ENCODE measurements at regions not wholly inside any gene's neighbourhood (a gene's known extent, or its start where the extent isn't known, plus 50 kb on each side); places are given as distances from the start of the nearest gene placed in this dataset.

DNA sequence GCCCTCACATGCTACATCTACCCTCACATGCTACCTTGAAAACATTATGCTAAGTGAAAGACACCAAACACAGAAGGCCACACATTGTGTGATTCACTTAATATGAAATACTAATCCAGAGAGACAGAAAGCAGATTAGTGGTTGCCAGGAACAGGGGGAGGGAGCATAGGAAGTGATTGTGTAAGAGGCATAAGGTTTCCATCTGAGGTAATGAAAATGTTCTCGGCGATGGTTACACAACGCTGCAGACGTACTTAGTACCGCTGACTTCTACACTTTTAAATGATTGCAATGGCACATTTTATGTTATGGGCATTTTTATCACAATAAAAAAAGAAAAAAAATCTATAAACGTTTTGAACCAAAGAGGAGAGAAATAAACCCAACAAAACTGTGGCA lies 742.3 kb downstream of the TYW1 start:
- TF ChIP-seq, protein P1, sequence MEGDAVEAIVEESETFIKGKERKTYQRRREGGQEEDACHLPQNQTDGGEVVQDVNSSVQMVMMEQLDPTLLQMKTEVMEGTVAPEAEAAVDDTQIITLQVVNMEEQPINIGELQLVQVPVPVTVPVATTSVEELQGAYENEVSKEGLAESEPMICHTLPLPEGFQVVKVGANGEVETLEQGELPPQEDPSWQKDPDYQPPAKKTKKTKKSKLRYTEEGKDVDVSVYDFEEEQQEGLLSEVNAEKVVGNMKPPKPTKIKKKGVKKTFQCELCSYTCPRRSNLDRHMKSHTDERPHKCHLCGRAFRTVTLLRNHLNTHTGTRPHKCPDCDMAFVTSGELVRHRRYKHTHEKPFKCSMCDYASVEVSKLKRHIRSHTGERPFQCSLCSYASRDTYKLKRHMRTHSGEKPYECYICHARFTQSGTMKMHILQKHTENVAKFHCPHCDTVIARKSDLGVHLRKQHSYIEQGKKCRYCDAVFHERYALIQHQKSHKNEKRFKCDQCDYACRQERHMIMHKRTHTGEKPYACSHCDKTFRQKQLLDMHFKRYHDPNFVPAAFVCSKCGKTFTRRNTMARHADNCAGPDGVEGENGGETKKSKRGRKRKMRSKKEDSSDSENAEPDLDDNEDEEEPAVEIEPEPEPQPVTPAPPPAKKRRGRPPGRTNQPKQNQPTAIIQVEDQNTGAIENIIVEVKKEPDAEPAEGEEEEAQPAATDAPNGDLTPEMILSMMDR (conservative IDR thresholded peaks at IDR 0.05; ENCODE audit: low read depth, low read length), result no peak
- Histone ChIP-seq H3K9ac (no peak overlapping the region), H3K4me2 (no peak overlapping the region), H4K20me1 (ENCODE audit: insufficient read depth) (no peaks in the 10 kb centered on the region), H3K27me3 (ENCODE audit: insufficient read depth, low read depth) (no peaks in the 10 kb centered on the region), H3K27ac (no peak overlapping the region), H2AFZ (ENCODE audit: low read depth) (no peak overlapping the region), H3K4me1 (ENCODE audit: low read depth, poor library complexity, severe bottlenecking) (no peaks in the 10 kb centered on the region), H3K79me2 (ENCODE audit: insufficient read depth, low read depth) (no peaks in the 10 kb centered on the region), H3K36me3 (ENCODE audit: insufficient read depth) (no peaks in the 10 kb centered on the region), H3K4me3 (IDR thresholded peaks at IDR 0.05; ENCODE audit: insufficient read depth, low read depth, low read length) (no peak overlapping the region)

DNA sequence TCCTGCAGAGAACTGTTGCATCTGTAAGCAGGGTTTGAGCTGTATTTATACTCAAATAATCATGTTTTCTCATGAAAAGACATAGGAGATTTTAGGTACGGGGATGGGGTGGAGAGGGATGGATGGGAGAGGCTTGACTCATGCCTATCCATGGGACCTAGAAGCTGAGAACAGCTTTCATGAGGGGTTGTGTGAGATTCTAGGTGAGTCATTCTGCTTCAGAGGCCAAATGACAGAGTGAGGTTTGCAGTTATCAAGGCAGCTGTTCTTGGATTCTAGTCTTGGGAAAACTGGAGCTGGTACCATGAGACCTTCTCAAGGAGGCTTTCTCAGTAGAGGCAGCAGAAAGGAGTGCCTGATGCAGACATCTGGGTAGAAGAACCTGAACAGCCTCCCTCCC lies 746.9 kb downstream of the TYW1 start:
- Histone ChIP-seq H3K27ac (no peak overlapping the region), H4K20me1 (ENCODE audit: insufficient read depth) (no peaks in the 10 kb centered on the region), H3K36me3 (ENCODE audit: insufficient read depth) (no peaks in the 10 kb centered on the region), H3K4me2 (no peak overlapping the region), H3K4me3 (IDR thresholded peaks at IDR 0.05; ENCODE audit: insufficient read depth, low read depth, low read length) (no peak overlapping the region), H2AFZ (ENCODE audit: low read depth) (no peak overlapping the region), H3K4me1 (ENCODE audit: low read depth, poor library complexity, severe bottlenecking) (no peaks in the 10 kb centered on the region), H3K79me2 (ENCODE audit: insufficient read depth, low read depth) (no peaks in the 10 kb centered on the region), H3K9ac (no peak overlapping the region), H3K27me3 (ENCODE audit: insufficient read depth, low read depth) (no peaks in the 10 kb centered on the region)
- TF ChIP-seq, protein P1 (conservative IDR thresholded peaks at IDR 0.05; ENCODE audit: low read depth, low read length), result no peak

DNA sequence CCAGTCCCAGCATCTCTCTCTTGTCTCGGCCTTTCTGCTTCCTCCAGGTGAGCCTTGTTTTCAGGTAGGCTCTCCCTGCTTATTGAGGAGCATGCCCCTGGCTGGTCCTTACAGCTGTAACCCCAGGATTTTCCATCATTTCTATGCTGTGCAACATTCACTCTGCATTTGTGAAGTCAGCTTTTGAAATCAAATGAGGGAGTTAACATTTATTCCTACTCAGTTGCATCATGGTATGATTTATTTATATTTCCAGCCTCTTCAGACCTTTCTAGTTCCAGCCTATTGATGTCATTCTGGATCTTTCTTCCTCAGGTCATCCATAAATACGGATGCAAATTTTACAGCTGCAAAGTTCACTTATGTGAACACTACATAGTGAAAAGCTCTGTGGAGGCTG lies 755.6 kb downstream of the TYW1 start:
- no peak overlapping the region for H3K27ac ChIP-seq
- no peaks in the 10 kb centered on the region for H3K36me3 ChIP-seq (ENCODE audit: insufficient read depth)
- H3K4me3 ChIP-seq (IDR thresholded peaks at IDR 0.05; ENCODE audit: insufficient read depth, low read depth, low read length), result no peak overlapping the region
- no peak overlapping the region for H3K9ac ChIP-seq
- TF ChIP-seq, protein P1 (conservative IDR thresholded peaks at IDR 0.05; ENCODE audit: low read depth, low read length), result no peak
- H3K4me1 ChIP-seq (ENCODE audit: low read depth, poor library complexity, severe bottlenecking), result no peaks in the 10 kb centered on the region
- no peaks in the 10 kb centered on the region for H4K20me1 ChIP-seq (ENCODE audit: insufficient read depth)
- no peak overlapping the region for H3K4me2 ChIP-seq
- no peak overlapping the region for H2AFZ ChIP-seq (ENCODE audit: low read depth)
- H3K79me2 ChIP-seq (ENCODE audit: insufficient read depth, low read depth), result no peaks in the 10 kb centered on the region
- H3K27me3 ChIP-seq (ENCODE audit: insufficient read depth, low read depth), result no peaks in the 10 kb centered on the region

DNA sequence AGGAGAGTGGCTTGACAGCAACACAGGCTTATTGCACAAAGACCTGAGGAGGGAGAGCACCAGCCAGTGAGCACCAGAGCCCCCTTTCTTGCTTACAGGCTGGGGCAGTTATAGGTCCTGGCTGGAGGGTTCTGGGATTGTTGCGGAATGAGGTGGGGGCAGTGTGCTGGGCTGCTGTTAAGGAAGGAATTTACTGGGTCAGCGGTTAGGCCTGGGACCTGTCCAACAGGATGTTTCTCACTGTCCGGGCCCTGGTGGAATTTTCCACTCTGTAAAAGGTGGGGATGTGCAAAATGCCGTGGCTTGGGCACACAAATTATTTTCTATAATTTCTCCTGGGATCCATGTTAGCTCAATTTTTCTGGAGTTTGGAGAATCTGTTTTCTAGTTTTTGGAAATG lies 757.3 kb downstream of the TYW1 start:
- Histone ChIP-seq H3K79me2 (ENCODE audit: insufficient read depth, low read depth) (no peaks in the 10 kb centered on the region), H3K4me2 (no peak overlapping the region), H2AFZ (ENCODE audit: low read depth) (no peak overlapping the region), H3K27ac (no peak overlapping the region), H3K4me3 (IDR thresholded peaks at IDR 0.05; ENCODE audit: insufficient read depth, low read depth, low read length) (no peak overlapping the region), H3K9ac (no peak overlapping the region), H3K4me1 (ENCODE audit: low read depth, poor library complexity, severe bottlenecking) (no peaks in the 10 kb centered on the region), H3K36me3 (ENCODE audit: insufficient read depth) (no peaks in the 10 kb centered on the region), H4K20me1 (ENCODE audit: insufficient read depth) (no peaks in the 10 kb centered on the region), H3K27me3 (ENCODE audit: insufficient read depth, low read depth) (no peaks in the 10 kb centered on the region)
- TF ChIP-seq, protein P1 (conservative IDR thresholded peaks at IDR 0.05; ENCODE audit: low read depth, low read length), result no peak

DNA sequence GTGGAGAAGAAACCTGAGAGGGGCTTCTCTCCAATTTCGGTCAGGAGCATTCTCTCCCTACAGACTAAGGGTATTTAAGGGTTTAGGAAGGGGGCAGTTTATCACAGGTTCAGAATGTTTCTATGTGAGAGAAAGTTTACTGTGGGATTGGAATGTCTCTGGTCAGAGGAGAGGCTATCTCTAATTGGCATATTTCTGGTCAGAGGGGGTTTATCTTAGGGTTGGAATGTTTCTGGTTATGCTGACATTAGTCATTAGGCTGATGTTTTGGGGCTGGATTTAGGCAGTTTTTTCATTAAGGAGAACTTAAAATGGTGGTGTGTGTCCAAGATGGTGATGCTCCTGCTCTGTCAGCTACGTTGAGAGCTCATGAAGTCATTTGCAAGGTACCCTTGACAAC lies 758.0 kb downstream of the TYW1 start:
- no peak overlapping the region for H3K4me2 ChIP-seq
- H3K4me1 ChIP-seq (ENCODE audit: low read depth, poor library complexity, severe bottlenecking), result no peaks in the 10 kb centered on the region
- H3K9ac ChIP-seq, result no peak overlapping the region
- H4K20me1 ChIP-seq (ENCODE audit: insufficient read depth), result no peaks in the 10 kb centered on the region
- TF ChIP-seq, protein P1 (conservative IDR thresholded peaks at IDR 0.05; ENCODE audit: low read depth, low read length), result no peak
- no peaks in the 10 kb centered on the region for H3K36me3 ChIP-seq (ENCODE audit: insufficient read depth)
- H3K27me3 ChIP-seq (ENCODE audit: insufficient read depth, low read depth), result no peaks in the 10 kb centered on the region
- H2AFZ ChIP-seq (ENCODE audit: low read depth), result no peak overlapping the region
- no peak overlapping the region for H3K27ac ChIP-seq
- H3K79me2 ChIP-seq (ENCODE audit: insufficient read depth, low read depth), result no peaks in the 10 kb centered on the region
- H3K4me3 ChIP-seq (IDR thresholded peaks at IDR 0.05; ENCODE audit: insufficient read depth, low read depth, low read length), result no peak overlapping the region
